Osteoblast (primary cell): ENCODE measurements at regions not wholly inside any gene's neighbourhood (a gene's known extent, or its start where the extent isn't known, plus 50 kb on each side); places are given as distances from the start of the nearest gene placed in this dataset.
A peak's percentile ranks its signal among the peaks of the same experiment; 100 is the strongest.

ENCODE experiments used
- DNase-seq: peaks from one replicate; pipeline ENCODE4 v3.0.0; 2011; ENCODE audit warnings: low spot score, mixed read lengths; ENCODE audit not compliant: insufficient read length; ENCODE audit errors: missing footprints
- H2AFZ ChIP-seq: 2 replicates; pipeline ENCODE4 v1.6.0; 2011; ENCODE audit warnings: mild to moderate bottlenecking, low read length
- H3K27ac ChIP-seq: 2 replicates; pipeline ENCODE4 v1.5.1; 2011; ENCODE audit warnings: mild to moderate bottlenecking, low read depth, low read length, moderate library complexity
- H3K27me3 ChIP-seq: 2 replicates; pipeline ENCODE4 v1.6.0; 2012; ENCODE audit warnings: mild to moderate bottlenecking, control low read depth, inconsistent platforms, low read length, moderate library complexity; ENCODE audit not compliant: insufficient read depth
- H3K36me3 ChIP-seq: 2 replicates; pipeline ENCODE4 v1.5.1; 2011; ENCODE audit warnings: mild to moderate bottlenecking, low read length, control low read depth, moderate library complexity; ENCODE audit not compliant: insufficient read depth
- H3K4me1 ChIP-seq: 2 replicates; pipeline ENCODE4 v1.5.1; 2011; ENCODE audit warnings: mild to moderate bottlenecking, low read length, control low read depth, moderate library complexity; ENCODE audit not compliant: insufficient read depth
- H3K4me2 ChIP-seq: 2 replicates; pipeline ENCODE4 v1.6.0; 2011; ENCODE audit warnings: mild to moderate bottlenecking, low read length; ENCODE audit not compliant: insufficient read depth
- H3K4me3 ChIP-seq: fragments of 200-600 bp; sonication (generic); 3 replicates; pipeline ENCODE4 v1.5.1; 2012; ENCODE audit warnings: mild to moderate bottlenecking, low read length, inconsistent platforms; ENCODE audit not compliant: insufficient read depth
- H3K79me2 ChIP-seq: 2 replicates; pipeline ENCODE4 v1.6.0; 2012; ENCODE audit warnings: mild to moderate bottlenecking, low read length, control low read depth, inconsistent platforms; ENCODE audit not compliant: insufficient read depth
- H3K9me3 ChIP-seq: 2 replicates; pipeline ENCODE4 v1.5.1; 2011; ENCODE audit warnings: low read depth, low read length, control low read depth
- H4K20me1 ChIP-seq: 2 replicates; pipeline ENCODE4 v1.6.0; 2012; ENCODE audit warnings: mild to moderate bottlenecking, low read length, control low read depth; ENCODE audit not compliant: insufficient read depth
- CTCF ChIP-seq: IDR thresholded peaks from 2 replicates; pipeline ENCODE4 v1.5.1; 2011; ENCODE audit warnings: mild to moderate bottlenecking, low read depth, low read length, moderate library complexity; ENCODE audit errors: extremely low read depth

- Histone ChIP-seq H3K4me3 (no peak overlapping the region), H3K4me1 (peaks cover under 1% of the 10 kb centered on the region), H3K9me3 (no peaks in the 10 kb centered on the region), H3K27ac (no peak overlapping the region), H3K79me2 (no peaks in the 10 kb centered on the region), H2AFZ (no peak overlapping the region), H3K27me3 (no peaks in the 10 kb centered on the region), H4K20me1 (no peaks in the 10 kb centered on the region), H3K36me3 (no peaks in the 10 kb centered on the region), H3K4me2 (no peak overlapping the region)
- no peak for DNase-seq
- TF ChIP-seq CTCF: no peak
These were observed 170.4 kb downstream of the SOCS6 start for GRCh38 chr18:70459251-70459650.

- TF ChIP-seq CTCF: no peak
- no peak overlapping the region for H3K4me3 ChIP-seq
- no peaks in the 10 kb centered on the region for H3K36me3 ChIP-seq
- no peaks in the 10 kb centered on the region for H4K20me1 ChIP-seq
- DNase-seq: peak; percentile 66
- no peaks in the 10 kb centered on the region for H3K27me3 ChIP-seq
- H3K4me2 ChIP-seq: no peak overlapping the region
- H2AFZ ChIP-seq: no peak overlapping the region
- no peak overlapping the region for H3K27ac ChIP-seq
- no peaks in the 10 kb centered on the region for H3K79me2 ChIP-seq
- H3K9me3 ChIP-seq: no peaks in the 10 kb centered on the region
- no peaks in the 10 kb centered on the region for H3K4me1 ChIP-seq
These were observed 168.9 kb downstream of the SOCS6 start for GRCh38 chr18:70457788-70458187.

- no peak for TF ChIP-seq CTCF
- no peak for DNase-seq
- Histone ChIP-seq H3K4me3 (no peak overlapping the region), H4K20me1 (no peaks in the 10 kb centered on the region), H3K27me3 (no peaks in the 10 kb centered on the region), H3K79me2 (no peaks in the 10 kb centered on the region), H3K4me2 (no peak overlapping the region), H3K9me3 (no peaks in the 10 kb centered on the region), H3K36me3 (no peaks in the 10 kb centered on the region), H3K4me1 (no peaks in the 10 kb centered on the region), H3K27ac (no peak overlapping the region), H2AFZ (no peak overlapping the region)
These were observed 168.4 kb downstream of the SOCS6 start for GRCh38 chr18:70457223-70457622.

- no peaks in the 10 kb centered on the region for H3K4me1 ChIP-seq
- H3K27me3 ChIP-seq: no peaks in the 10 kb centered on the region
- H3K4me3 ChIP-seq: no peak overlapping the region
- no peaks in the 10 kb centered on the region for H3K9me3 ChIP-seq
- no peak for DNase-seq
- no peaks in the 10 kb centered on the region for H3K36me3 ChIP-seq
- no peak overlapping the region for H2AFZ ChIP-seq
- H3K4me2 ChIP-seq: no peak overlapping the region
- no peaks in the 10 kb centered on the region for H3K79me2 ChIP-seq
- H4K20me1 ChIP-seq: no peaks in the 10 kb centered on the region
- H3K27ac ChIP-seq: no peak overlapping the region
- TF ChIP-seq CTCF: no peak
These were observed 167.5 kb downstream of the SOCS6 start for GRCh38 chr18:70456376-70456775.
